HUES6 (cell line): ENCODE measurements at regions not wholly inside any gene's neighbourhood (a gene's known extent, or its start where the extent isn't known, plus 50 kb on each side); places are given as distances from the start of the nearest gene placed in this dataset.
"Not testable (repeated sequence)": the region's sequence is repeated elsewhere in the genome, so short reads cannot be mapped to it uniquely, and the experiment has no call there.

Experiments used
- H3K27ac ChIP-seq: 2 replicates; pipeline ENCODE4 v1.7.0; 2013; ENCODE audit warnings: low read depth, mild to moderate bottlenecking, low read length, inconsistent platforms
- H3K27me3 ChIP-seq: 2 replicates; pipeline ENCODE4 v1.6.1; 2013; ENCODE audit warnings: low read length; ENCODE audit not compliant: control insufficient read depth, insufficient read depth
- H3K36me3 ChIP-seq: 2 replicates; pipeline ENCODE4 v1.6.1; 2013; ENCODE audit warnings: low read length; ENCODE audit not compliant: control insufficient read depth, insufficient read depth
- H3K4me1 ChIP-seq: 2 replicates; pipeline ENCODE4 v1.6.1; 2013; ENCODE audit warnings: low read length; ENCODE audit not compliant: control insufficient read depth, insufficient read depth
- H3K4me3 ChIP-seq: 2 replicates; pipeline ENCODE4 v1.5.1; 2013; ENCODE audit warnings: low read depth, low read length
- H3K9ac ChIP-seq: one replicate; pipeline ENCODE4 v1.6.1; 2013; ENCODE audit warnings: mild to moderate bottlenecking, low read length
- H3K9me3 ChIP-seq: 2 replicates; pipeline ENCODE4 v1.6.1; 2013; ENCODE audit warnings: low read depth, low read length; ENCODE audit not compliant: control insufficient read depth, insufficient read depth

GRCh38 chr9:117936185-117937130, 232.3 kb downstream of the TLR4 start:
- H3K9ac ChIP-seq = no peak overlapping the region
- H3K27me3 ChIP-seq = no peaks in the 10 kb centered on the region
- H3K27ac ChIP-seq = no peak overlapping the region
- H3K4me1 ChIP-seq = no peaks in the 10 kb centered on the region
- H3K4me3 ChIP-seq = no peak overlapping the region
- no peaks in the 10 kb centered on the region for H3K9me3 ChIP-seq
- no peaks in the 10 kb centered on the region for H3K36me3 ChIP-seq

- H3K4me1 ChIP-seq = no peaks in the 10 kb centered on the region
- no peak overlapping the region for H3K27ac ChIP-seq
- no peaks in the 10 kb centered on the region for H3K36me3 ChIP-seq
- H3K9me3 ChIP-seq = no peaks in the 10 kb centered on the region
- no peak overlapping the region for H3K9ac ChIP-seq
- H3K4me3 ChIP-seq = no peak overlapping the region
- no peaks in the 10 kb centered on the region for H3K27me3 ChIP-seq
These were observed 233.9 kb downstream of the TLR4 start for GRCh38 chr9:117938086-117938485.

- H3K27me3 ChIP-seq = no peaks in the 10 kb centered on the region
- H3K27ac ChIP-seq = no peak overlapping the region
- 0 out of 2 replicates have a peak, but pooled peaks cover 2% of the 10 kb centered on the region for H3K4me1 ChIP-seq
- H3K9ac ChIP-seq = no peak overlapping the region
- no peaks in the 10 kb centered on the region for H3K36me3 ChIP-seq
- no peak overlapping the region for H3K4me3 ChIP-seq
- no peaks in the 10 kb centered on the region for H3K9me3 ChIP-seq
These were observed 234.7 kb downstream of the TLR4 start for GRCh38 chr9:117938896-117939295.

GRCh38 chr9:117944750-117945149, 240.5 kb downstream of the TLR4 start:
- not testable (repeated sequence) for H3K4me1 ChIP-seq, H3K4me3 ChIP-seq, H3K27ac ChIP-seq, H3K9me3 ChIP-seq, H3K27me3 ChIP-seq, H3K9ac ChIP-seq, H3K36me3 ChIP-seq

- H3K36me3 ChIP-seq = no peaks in the 10 kb centered on the region
- H3K4me3 ChIP-seq = no peak overlapping the region
- 0 out of 2 replicates have a peak, but pooled peaks cover 7% of the 10 kb centered on the region for H3K4me1 ChIP-seq
- H3K27ac ChIP-seq = no peak overlapping the region
- no peaks in the 10 kb centered on the region for H3K9me3 ChIP-seq
- H3K27me3 ChIP-seq = no peaks in the 10 kb centered on the region
- H3K9ac ChIP-seq = no peak overlapping the region
These were observed 241.1 kb downstream of the TLR4 start for GRCh38 chr9:117945286-117945685.

- Histone ChIP-seq H3K9me3 (no peaks in the 10 kb centered on the region), H3K36me3 (no peaks in the 10 kb centered on the region), H3K4me1 (0 out of 2 replicates have a peak, but pooled peaks cover 4% of the 10 kb centered on the region), H3K9ac (no peak overlapping the region), H3K27me3 (no peaks in the 10 kb centered on the region), H3K4me3 (no peak overlapping the region), H3K27ac (no peak overlapping the region)
These were observed 246.9 kb downstream of the TLR4 start for GRCh38 chr9:117951127-117951526.

- no peak overlapping the region for H3K27ac ChIP-seq
- no peaks in the 10 kb centered on the region for H3K27me3 ChIP-seq
- H3K4me3 ChIP-seq = no peak overlapping the region
- H3K9me3 ChIP-seq = no peaks in the 10 kb centered on the region
- H3K4me1 ChIP-seq = no peaks in the 10 kb centered on the region
- H3K36me3 ChIP-seq = no peaks in the 10 kb centered on the region
- no peak overlapping the region for H3K9ac ChIP-seq
These were observed 248.4 kb downstream of the TLR4 start for GRCh38 chr9:117952581-117952980.

- Histone ChIP-seq H3K9me3 (no peaks in the 10 kb centered on the region), H3K27ac (no peak overlapping the region), H3K4me1 (peaks cover 7% of the 10 kb centered on the region; the same call in 1 of the 2 replicates), H3K36me3 (no peaks in the 10 kb centered on the region), H3K9ac (no peak overlapping the region), H3K27me3 (no peaks in the 10 kb centered on the region), H3K4me3 (no peak overlapping the region)
These were observed 253.1 kb downstream of the TLR4 start for GRCh38 chr9:117957267-117957666.

- H3K4me1 ChIP-seq = peaks cover 7% of the 10 kb centered on the region; the same call in 1 of the 2 replicates
- no peak overlapping the region for H3K27ac ChIP-seq
- H3K9me3 ChIP-seq = no peaks in the 10 kb centered on the region
- H3K4me3 ChIP-seq = no peak overlapping the region
- no peak overlapping the region for H3K9ac ChIP-seq
- no peaks in the 10 kb centered on the region for H3K36me3 ChIP-seq
- H3K27me3 ChIP-seq = no peaks in the 10 kb centered on the region
These were observed 254.5 kb downstream of the TLR4 start for GRCh38 chr9:117958726-117959125.

GRCh38 chr9:117963493-117964090, 259.4 kb downstream of the TLR4 start:
- Histone ChIP-seq H3K36me3 (no peaks in the 10 kb centered on the region), H3K9me3 (no peaks in the 10 kb centered on the region), H3K27me3 (no peaks in the 10 kb centered on the region), H3K9ac (no peak overlapping the region), H3K4me3 (no peak overlapping the region), H3K27ac (no peak overlapping the region), H3K4me1 (peaks cover 4% of the 10 kb centered on the region; the same call in 1 of the 2 replicates)
